Choroid plexus epithelial cell (primary cell): ENCODE measurements at regions not wholly inside any gene's neighbourhood (a gene's known extent, or its start where the extent isn't known, plus 50 kb on each side); places are given as distances from the start of the nearest gene placed in this dataset.

Experiments used
- DNase-seq: peaks from one replicate; pipeline ENCODE4 v3.0.0-alpha.2; 2010; ENCODE audit warnings: low read depth
- H3K4me3 ChIP-seq: 2 replicates; pipeline ENCODE4 v1.5.1; 2011; ENCODE audit warnings: low read depth, mild to moderate bottlenecking, control low read depth, low read length, moderate library complexity
- TF ChIP-seq, protein P1 (sequence below): conservative IDR thresholded peaks from 2 replicates; pipeline ENCODE4 v1.5.1; 2011; ENCODE audit warnings: low read depth, mild to moderate bottlenecking, control low read depth, inconsistent platforms, low read length, moderate library complexity

DNA sequence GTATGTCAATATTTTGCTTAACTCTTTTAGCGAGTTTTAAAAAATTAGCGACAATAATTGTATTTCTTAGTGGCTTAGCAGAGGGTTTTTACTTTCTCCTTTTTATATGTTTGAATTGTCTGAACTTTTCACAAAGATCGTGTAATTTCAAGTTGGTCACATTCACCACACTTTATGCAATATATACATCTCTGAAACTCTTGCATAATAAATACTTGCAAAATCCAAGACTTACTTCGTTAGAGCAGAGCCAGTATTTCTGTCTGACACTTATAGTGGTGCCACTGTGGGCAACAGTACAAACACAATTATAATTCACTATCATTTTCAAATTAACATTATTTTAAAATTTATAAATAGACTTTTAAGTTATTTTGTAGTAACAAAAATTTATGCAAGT is 62.0 kb downstream of the SUCNR1 start:
- TF ChIP-seq, protein P1, sequence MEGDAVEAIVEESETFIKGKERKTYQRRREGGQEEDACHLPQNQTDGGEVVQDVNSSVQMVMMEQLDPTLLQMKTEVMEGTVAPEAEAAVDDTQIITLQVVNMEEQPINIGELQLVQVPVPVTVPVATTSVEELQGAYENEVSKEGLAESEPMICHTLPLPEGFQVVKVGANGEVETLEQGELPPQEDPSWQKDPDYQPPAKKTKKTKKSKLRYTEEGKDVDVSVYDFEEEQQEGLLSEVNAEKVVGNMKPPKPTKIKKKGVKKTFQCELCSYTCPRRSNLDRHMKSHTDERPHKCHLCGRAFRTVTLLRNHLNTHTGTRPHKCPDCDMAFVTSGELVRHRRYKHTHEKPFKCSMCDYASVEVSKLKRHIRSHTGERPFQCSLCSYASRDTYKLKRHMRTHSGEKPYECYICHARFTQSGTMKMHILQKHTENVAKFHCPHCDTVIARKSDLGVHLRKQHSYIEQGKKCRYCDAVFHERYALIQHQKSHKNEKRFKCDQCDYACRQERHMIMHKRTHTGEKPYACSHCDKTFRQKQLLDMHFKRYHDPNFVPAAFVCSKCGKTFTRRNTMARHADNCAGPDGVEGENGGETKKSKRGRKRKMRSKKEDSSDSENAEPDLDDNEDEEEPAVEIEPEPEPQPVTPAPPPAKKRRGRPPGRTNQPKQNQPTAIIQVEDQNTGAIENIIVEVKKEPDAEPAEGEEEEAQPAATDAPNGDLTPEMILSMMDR = no peak
- no peak overlapping the region for H3K4me3 ChIP-seq
- DNase-seq = no peak

DNA sequence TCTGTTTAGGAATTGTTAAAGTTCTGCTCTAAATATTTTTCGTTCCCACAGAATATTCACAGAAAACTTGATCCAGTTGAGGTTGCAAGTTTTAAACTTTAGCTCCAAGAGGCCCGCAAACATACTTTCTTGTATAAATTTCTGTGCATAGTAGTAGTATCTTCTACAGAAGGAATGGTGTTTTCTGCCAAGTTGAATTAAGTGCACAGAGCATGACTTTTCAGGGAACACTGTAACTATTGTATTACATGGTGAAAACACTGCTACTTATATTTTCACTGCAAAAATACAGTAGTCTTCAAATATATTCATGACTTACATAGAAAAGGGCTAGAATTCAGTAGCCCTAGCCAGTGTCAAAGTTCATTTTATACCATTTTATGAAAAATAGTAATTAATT is 67.0 kb downstream of the SUCNR1 start:
- H3K4me3 ChIP-seq = no peak overlapping the region
- TF ChIP-seq, protein P1 = no peak
- no peak for DNase-seq

DNA sequence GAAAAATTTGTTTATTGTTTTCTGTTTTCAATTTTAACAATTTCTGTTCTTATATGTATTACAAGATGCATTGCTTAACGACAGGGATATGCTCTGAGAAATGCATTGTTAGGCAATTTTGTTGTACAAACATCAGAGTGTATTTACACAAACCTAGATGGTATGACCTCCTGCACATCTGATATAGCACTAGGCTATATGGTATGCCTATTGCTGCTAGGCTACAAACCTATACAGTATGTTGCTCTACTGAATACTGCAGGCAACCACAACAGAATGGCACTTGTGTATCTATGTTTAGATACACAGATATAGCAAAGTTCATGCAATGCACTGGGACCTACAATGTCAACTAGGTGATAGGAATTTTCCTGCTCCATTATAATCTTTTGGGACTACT is 70.1 kb downstream of the SUCNR1 start:
- DNase-seq = no peak
- no peak overlapping the region for H3K4me3 ChIP-seq
- TF ChIP-seq, protein P1 = no peak

DNA sequence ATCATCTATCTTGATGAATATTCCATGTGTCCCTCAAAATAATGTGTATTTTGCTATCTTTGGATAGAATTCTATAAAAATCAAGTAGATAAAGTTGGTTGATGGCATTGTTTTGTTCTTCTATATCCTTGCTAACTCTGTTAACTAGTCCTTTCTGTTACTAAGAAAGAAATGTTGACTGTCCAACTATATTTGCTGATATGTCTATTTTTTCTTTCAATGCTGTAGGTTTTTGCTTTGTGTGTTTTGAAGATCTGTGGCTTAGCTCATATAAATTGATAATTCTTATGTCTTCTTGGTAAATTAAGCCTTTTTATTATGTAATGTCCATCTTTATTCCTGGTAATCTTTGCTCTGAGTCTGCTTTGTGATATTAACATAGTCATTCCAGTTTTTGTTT is 70.9 kb downstream of the SUCNR1 start:
- TF ChIP-seq, protein P1 = no peak
- H3K4me3 ChIP-seq = no peak overlapping the region
- DNase-seq = no peak

DNA sequence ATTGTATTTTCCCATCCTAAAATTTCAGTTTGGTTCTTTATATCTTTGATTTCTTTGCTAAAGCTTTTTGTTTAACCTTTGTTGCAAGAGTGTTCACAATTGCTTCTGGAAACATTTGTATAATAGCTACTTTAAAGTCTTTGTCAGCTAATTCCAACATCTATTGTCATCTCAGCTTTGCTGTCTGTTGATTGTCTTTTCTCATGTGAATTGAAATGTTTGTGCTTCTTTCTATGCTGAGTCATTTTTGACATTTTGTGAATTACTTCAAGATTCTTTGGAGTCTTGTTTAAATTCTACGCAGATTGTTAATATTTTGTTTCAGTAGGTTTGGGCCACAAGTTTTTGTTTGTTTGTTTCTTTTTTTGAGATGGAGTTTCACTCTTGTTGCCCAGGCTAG is 73.2 kb downstream of the SUCNR1 start:
- TF ChIP-seq, protein P1 = no peak
- DNase-seq = no peak
- H3K4me3 ChIP-seq = no peak overlapping the region

DNA sequence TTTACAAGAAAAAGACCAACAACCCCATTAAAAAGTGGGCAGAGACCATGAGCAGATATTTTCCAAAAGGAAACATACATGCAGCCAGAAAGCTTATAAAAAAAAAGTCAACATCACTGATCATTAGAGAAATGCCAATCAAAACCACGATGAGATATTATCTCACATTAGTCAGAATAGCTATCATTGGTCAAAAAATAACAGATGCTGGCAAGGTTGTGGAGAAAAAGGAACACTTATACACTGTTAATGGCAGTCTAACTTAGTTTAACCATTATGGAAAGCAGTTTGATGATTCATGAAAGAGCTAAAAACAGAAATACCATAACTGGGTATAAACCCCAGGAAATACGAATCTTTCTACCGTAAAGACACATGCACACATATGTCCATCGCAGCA is 76.3 kb downstream of the SUCNR1 start:
- no peak for DNase-seq
- TF ChIP-seq, protein P1 = no peak

DNA sequence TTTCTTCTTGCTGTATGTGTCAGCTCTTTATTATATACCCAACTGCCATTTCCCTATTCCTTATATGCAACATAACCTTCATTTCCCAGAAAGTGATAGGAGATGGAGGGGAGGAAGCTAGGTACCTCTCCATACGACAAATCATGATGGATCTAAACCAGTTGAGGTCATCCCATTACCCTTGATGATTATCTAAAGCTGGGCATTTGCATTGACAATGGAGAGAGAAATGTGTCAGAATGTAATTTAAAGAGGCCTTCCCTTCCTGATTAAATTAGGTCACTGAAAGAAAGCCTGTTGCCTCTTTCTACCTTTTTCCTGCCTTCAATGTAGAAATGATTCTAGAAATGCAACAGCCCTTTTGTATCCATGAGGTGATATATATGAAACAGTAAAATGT is 81.9 kb downstream of the SUCNR1 start:
- DNase-seq = no peak
- TF ChIP-seq, protein P1 = no peak
- no peak overlapping the region for H3K4me3 ChIP-seq

More for the DNA sequence above, 76.3 kb downstream of the SUCNR1 start:
- no peak overlapping the region for H3K4me3 ChIP-seq
